A549 (cell line): ENCODE measurements at regions not wholly inside any gene's neighbourhood (a gene's known extent, or its start where the extent isn't known, plus 50 kb on each side); places are given as distances from the start of the nearest gene placed in this dataset.

Experiments
- ATAC-seq, 2 experiments: fragments of 200-7000 bp in 1 of 2; fragments of >200 bp in 1 of 2; cut with Nextera tagmentation in 1 of 2; cut with Tn5 transposase in 1 of 2; 3 replicates each; pipeline versions ENCODE4 v1.8.0 to v1.9.1; 2018 to 2020; ENCODE audit warnings: mild to moderate bottlenecking in 1 of 2, moderate library complexity in 1 of 2
- CTCF ChIA-PET: fragments of 300-600 bp; sonication (Branson Sonifier 250); formaldehyde crosslinking; extraction: SDS; loops from one replicate; lab custom pipeline; 2021; ENCODE audit warnings: antibody characterized with exemption, inconsistent platforms; lab: Yijun Ruan, JAX
- POLR2A ChIA-PET: fragments of 350-600 bp; formaldehyde crosslinking; extraction: SDS; loops from one replicate; lab custom pipeline; 2021; ENCODE audit warnings: antibody characterized with exemption, inconsistent platforms; lab: Yijun Ruan, JAX
- DNase-seq, 2 experiments: peaks; one replicate each; pipeline versions ENCODE4 v3.0.0 to v3.0.0-alpha.2; 2011 to 2016; ENCODE audit warnings: low read depth in 1 of 2, low spot score in 1 of 2
- FAIRE-seq: peaks from 2 replicates; lab custom pipeline; 2011; peaks lifted over from hg19 to GRCh38; lab: Jason Lieb, UNC
- H3K27ac ChIP-seq, 2 experiments: fragments of >200 bp; sonication (Bioruptor Twin); formaldehyde crosslinking; 3 replicates each; pipeline ENCODE4 v1.5.1; 2016 to 2017
- H3K4me1 ChIP-seq: fragments of >200 bp; sonication (Bioruptor Twin); formaldehyde crosslinking; 3 replicates; pipeline ENCODE4 v1.6.1; 2016
- H3K4me2 ChIP-seq: fragments of >200 bp; sonication (Bioruptor Twin); formaldehyde crosslinking; 3 replicates; pipeline ENCODE4 v1.6.1; 2016
- H3K4me3 ChIP-seq: fragments of >200 bp; sonication (Bioruptor Twin); formaldehyde crosslinking; 3 replicates; pipeline ENCODE4 v1.5.1; 2016
- H3K9me3 ChIP-seq: fragments of >200 bp; sonication (Bioruptor Twin); formaldehyde crosslinking; 3 replicates; pipeline ENCODE4 v1.6.1; 2016
- BHLHE40 ChIP-seq: IDR thresholded peaks from 2 replicates; pipeline ENCODE4 v1.6.1; 2012; ENCODE audit warnings: low read depth, low read length, inconsistent platforms
- CBX8 ChIP-seq: fragments of 200-600 bp; sonication (generic); IDR thresholded peaks from 2 replicates; pipeline ENCODE4 v1.6.1; 2016
- CHD4 ChIP-seq: fragments of 200-600 bp; sonication (generic); IDR thresholded peaks from 2 replicates; pipeline ENCODE4 v1.6.1; 2016; ENCODE audit warnings: antibody characterized with exemption, mild to moderate bottlenecking, borderline replicate concordance
- FOSB ChIP-seq: fragments of 250-450 bp; sonication (Bioruptor Pico); IDR thresholded peaks from 2 replicates; pipeline ENCODE4 v1.5.0; 2020; ENCODE audit warnings: mild to moderate bottlenecking, moderate library complexity
- FOSL2 ChIP-seq, 2 experiments: fragments of 450-650 bp in 1 of 2; fragments of >200 bp in 1 of 2; sonication (Bioruptor Twin) in 1 of 2; formaldehyde crosslinking; IDR thresholded peaks; 2 replicates each; pipeline versions ENCODE4 v1.5.0 to v1.6.1; 2016 to 2020; ENCODE audit warnings: mild to moderate bottlenecking in 1 of 2, moderate library complexity in 1 of 2
- HDAC2 ChIP-seq: fragments of 200-600 bp; sonication (generic); IDR thresholded peaks from 2 replicates; pipeline ENCODE4 v1.6.1; 2016
- HEYL ChIP-seq: fragments of 250-450 bp; sonication (Bioruptor Pico); IDR thresholded peaks from 2 replicates; pipeline ENCODE4 v1.8.0; 2021; ENCODE audit warnings: mild to moderate bottlenecking, moderate library complexity
- JUNB ChIP-seq: fragments of >200 bp; sonication (Bioruptor Twin); formaldehyde crosslinking; IDR thresholded peaks from 2 replicates; pipeline ENCODE4 v1.6.1; 2016
- KDM1A ChIP-seq: fragments of 200-600 bp; sonication (generic); IDR thresholded peaks from 2 replicates; pipeline ENCODE4 v1.6.1; 2016; ENCODE audit warnings: low read depth, mild to moderate bottlenecking
- MAFK ChIP-seq: fragments of 450-650 bp; IDR thresholded peaks from 2 replicates; pipeline ENCODE4 v1.6.1; 2014; ENCODE audit not compliant: partially characterized antibody
- MAZ ChIP-seq: fragments of 150-350 bp; IDR thresholded peaks from 2 replicates; pipeline ENCODE4 v1.6.1; 2014; ENCODE audit warnings: antibody characterized with exemption, low read depth, low read length, borderline replicate concordance
- MYC ChIP-seq: IDR thresholded peaks from 2 replicates; pipeline ENCODE4 v1.6.1; 2012; ENCODE audit warnings: mild to moderate bottlenecking, inconsistent platforms, low read length, improper control_type of control experiment, borderline replicate concordance
- NPAS2 ChIP-seq: fragments of 250-450 bp; sonication (Bioruptor Pico); IDR thresholded peaks from 2 replicates; pipeline ENCODE4 v1.8.0; 2022; ENCODE audit warnings: mild to moderate bottlenecking, moderate library complexity, borderline replicate concordance
- POLR2AphosphoS2 ChIP-seq: conservative IDR thresholded peaks from 2 replicates; pipeline ENCODE4 v1.6.1; 2012; ENCODE audit warnings: low read length, improper control_type of control experiment, inconsistent platforms
- RARB ChIP-seq: fragments of 250-450 bp; sonication (Bioruptor Pico); IDR thresholded peaks from 2 replicates; pipeline ENCODE4 v1.8.0; 2021; ENCODE audit warnings: mild to moderate bottlenecking, moderate library complexity
- RCOR1 ChIP-seq: fragments of 150-350 bp; IDR thresholded peaks from 2 replicates; pipeline ENCODE4 v1.6.1; 2014; ENCODE audit warnings: antibody characterized with exemption, low read length, low read depth
- REST ChIP-seq: fragments of 200-600 bp; sonication (generic); IDR thresholded peaks from 2 replicates; pipeline ENCODE4 v1.6.1; 2016; ENCODE audit warnings: antibody characterized with exemption, mild to moderate bottlenecking, moderate library complexity
- RNF2 ChIP-seq: fragments of 200-600 bp; sonication (generic); IDR thresholded peaks from 2 replicates; pipeline ENCODE4 v1.6.1; 2016; ENCODE audit warnings: low read depth, mild to moderate bottlenecking, antibody characterized with exemption, moderate library complexity, borderline replicate concordance
- TFCP2L1 ChIP-seq: fragments of 250-450 bp; sonication (Bioruptor Pico); IDR thresholded peaks from 2 replicates; pipeline ENCODE4 v1.5.0; 2021; ENCODE audit warnings: mild to moderate bottlenecking
- ZC3H11A ChIP-seq: fragments of 450-650 bp; IDR thresholded peaks from 2 replicates; pipeline ENCODE4 v1.6.1; 2014; ENCODE audit warnings: antibody characterized with exemption, mild to moderate bottlenecking
- ZSCAN20 ChIP-seq: fragments of 250-450 bp; sonication (Bioruptor Pico); IDR thresholded peaks from 2 replicates; pipeline ENCODE4 v1.8.0; 2022; ENCODE audit warnings: mild to moderate bottlenecking, moderate library complexity
- WGBS: methylation state at CpG from one replicate; pipeline ENCODE4 v1.1.6; 2017; ENCODE audit errors: missing lambda C conversion rate; 5-methylcytosine and 5-hydroxymethylcytosine counted together
- TF ChIP-seq, protein P1 (sequence below): fragments of >200 bp; sonication (Bioruptor Twin); formaldehyde crosslinking; IDR thresholded peaks from 3 replicates; pipeline ENCODE4 v1.5.1; 2016
- TF ChIP-seq, protein P2 (sequence below): IDR thresholded peaks from 2 replicates; pipeline ENCODE4 v1.6.1; 2012
- TF ChIP-seq, protein P3 (sequence below): fragments of 450-650 bp; IDR thresholded peaks from 2 replicates; pipeline ENCODE4 v1.6.1; 2014; ENCODE audit warnings: antibody characterized with exemption

- DNase-seq, result no peak
- no peak overlapping the region for H3K4me2 ChIP-seq
- FAIRE-seq, result no peak
- no peak for TF ChIP-seq JUNB
- TF ChIP-seq CBX8, result no peak
- no peak for TF ChIP-seq KDM1A
- no peak for TF ChIP-seq ZC3H11A
- TF ChIP-seq RNF2, result no peak
- TF ChIP-seq REST, result no peak
- TF ChIP-seq MYC, result no peak
- TF ChIP-seq ZSCAN20 (CRISPR knock-in tag), result no peak
- ChIA-PET POLR2A (no interaction called here), CTCF (no interaction called here)
- 26% methylated on average over 3 of the region's 3 CpGs for WGBS
- H3K4me3 ChIP-seq, result no peak overlapping the region
- ATAC-seq, result no peak
- no peaks in the 10 kb centered on the region for H3K9me3 ChIP-seq
- no peak overlapping the region for H3K27ac ChIP-seq
- no peaks in the 10 kb centered on the region for H3K4me1 ChIP-seq
Measured at GRCh38 chr13:107459430-107459829, 755.9 kb downstream of the LIG4 start.

GRCh38 chr13:107458269-107458668, 757.1 kb downstream of the LIG4 start:
- ChIA-PET POLR2A (no interaction called here), CTCF (no interaction called here)
- no peaks in the 10 kb centered on the region for H3K4me1 ChIP-seq
- no peak for DNase-seq
- H3K27ac ChIP-seq, result no peak overlapping the region
- 43% methylated on average over 10 of the region's 10 CpGs for WGBS
- no peak overlapping the region for H3K4me3 ChIP-seq
- no peak for FAIRE-seq
- no peak for ATAC-seq
- TF ChIP-seq, protein P1, sequence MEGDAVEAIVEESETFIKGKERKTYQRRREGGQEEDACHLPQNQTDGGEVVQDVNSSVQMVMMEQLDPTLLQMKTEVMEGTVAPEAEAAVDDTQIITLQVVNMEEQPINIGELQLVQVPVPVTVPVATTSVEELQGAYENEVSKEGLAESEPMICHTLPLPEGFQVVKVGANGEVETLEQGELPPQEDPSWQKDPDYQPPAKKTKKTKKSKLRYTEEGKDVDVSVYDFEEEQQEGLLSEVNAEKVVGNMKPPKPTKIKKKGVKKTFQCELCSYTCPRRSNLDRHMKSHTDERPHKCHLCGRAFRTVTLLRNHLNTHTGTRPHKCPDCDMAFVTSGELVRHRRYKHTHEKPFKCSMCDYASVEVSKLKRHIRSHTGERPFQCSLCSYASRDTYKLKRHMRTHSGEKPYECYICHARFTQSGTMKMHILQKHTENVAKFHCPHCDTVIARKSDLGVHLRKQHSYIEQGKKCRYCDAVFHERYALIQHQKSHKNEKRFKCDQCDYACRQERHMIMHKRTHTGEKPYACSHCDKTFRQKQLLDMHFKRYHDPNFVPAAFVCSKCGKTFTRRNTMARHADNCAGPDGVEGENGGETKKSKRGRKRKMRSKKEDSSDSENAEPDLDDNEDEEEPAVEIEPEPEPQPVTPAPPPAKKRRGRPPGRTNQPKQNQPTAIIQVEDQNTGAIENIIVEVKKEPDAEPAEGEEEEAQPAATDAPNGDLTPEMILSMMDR, result no peak
- no peak for TF ChIP-seq MAFK
- no peak for TF ChIP-seq HEYL (CRISPR knock-in tag)
- TF ChIP-seq, protein P2, sequence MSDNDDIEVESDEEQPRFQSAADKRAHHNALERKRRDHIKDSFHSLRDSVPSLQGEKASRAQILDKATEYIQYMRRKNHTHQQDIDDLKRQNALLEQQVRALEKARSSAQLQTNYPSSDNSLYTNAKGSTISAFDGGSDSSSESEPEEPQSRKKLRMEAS, result no peak
- no peak for TF ChIP-seq CHD4
- no peak for TF ChIP-seq ZC3H11A
- no peak for TF ChIP-seq BHLHE40
- TF ChIP-seq RARB (CRISPR knock-in tag), result no peak
- TF ChIP-seq, protein P3, sequence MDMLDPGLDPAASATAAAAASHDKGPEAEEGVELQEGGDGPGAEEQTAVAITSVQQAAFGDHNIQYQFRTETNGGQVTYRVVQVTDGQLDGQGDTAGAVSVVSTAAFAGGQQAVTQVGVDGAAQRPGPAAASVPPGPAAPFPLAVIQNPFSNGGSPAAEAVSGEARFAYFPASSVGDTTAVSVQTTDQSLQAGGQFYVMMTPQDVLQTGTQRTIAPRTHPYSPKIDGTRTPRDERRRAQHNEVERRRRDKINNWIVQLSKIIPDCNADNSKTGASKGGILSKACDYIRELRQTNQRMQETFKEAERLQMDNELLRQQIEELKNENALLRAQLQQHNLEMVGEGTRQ, result no peak
- TF ChIP-seq NPAS2 (CRISPR knock-in tag), result no peak
- no peak for TF ChIP-seq RCOR1
- TF ChIP-seq POLR2AphosphoS2, result no peak
- no peak for TF ChIP-seq MAZ
- TF ChIP-seq TFCP2L1 (CRISPR knock-in tag), result no peak
- TF ChIP-seq FOSB (CRISPR knock-in tag), result no peak
- no peak for TF ChIP-seq FOSL2 (IDR thresholded peaks at IDR 0.05)
- TF ChIP-seq FOSL2 (CRISPR knock-in tag; IDR thresholded peaks at IDR 0.05), result no peak
- no peak for TF ChIP-seq HDAC2
- TF ChIP-seq, all 56 proteins: peak for 0
- H3K4me2 ChIP-seq, result no peak overlapping the region
- H3K9me3 ChIP-seq, result no peaks in the 10 kb centered on the region
